GM12865 (cell line): ENCODE measurements at regions not wholly inside any gene's neighbourhood (a gene's known extent, or its start where the extent isn't known, plus 50 kb on each side); places are given as distances from the start of the nearest gene placed in this dataset.

ENCODE experiments used
- DNase-seq: peaks from one replicate; pipeline ENCODE4 v3.0.0; 2010; ENCODE audit warnings: low read depth
- H3K4me3 ChIP-seq: 2 replicates; pipeline ENCODE4 v1.5.1; 2011; ENCODE audit warnings: mild to moderate bottlenecking, low read depth, low read length, control low read depth
- TF ChIP-seq, protein P1 (sequence below): IDR thresholded peaks from 2 replicates; pipeline ENCODE4 v1.5.1; 2011; ENCODE audit warnings: low read length, control low read depth, low read depth, inconsistent platforms; ENCODE audit not compliant: insufficient read depth; ENCODE audit errors: missing control alignments

- TF ChIP-seq, protein P1, sequence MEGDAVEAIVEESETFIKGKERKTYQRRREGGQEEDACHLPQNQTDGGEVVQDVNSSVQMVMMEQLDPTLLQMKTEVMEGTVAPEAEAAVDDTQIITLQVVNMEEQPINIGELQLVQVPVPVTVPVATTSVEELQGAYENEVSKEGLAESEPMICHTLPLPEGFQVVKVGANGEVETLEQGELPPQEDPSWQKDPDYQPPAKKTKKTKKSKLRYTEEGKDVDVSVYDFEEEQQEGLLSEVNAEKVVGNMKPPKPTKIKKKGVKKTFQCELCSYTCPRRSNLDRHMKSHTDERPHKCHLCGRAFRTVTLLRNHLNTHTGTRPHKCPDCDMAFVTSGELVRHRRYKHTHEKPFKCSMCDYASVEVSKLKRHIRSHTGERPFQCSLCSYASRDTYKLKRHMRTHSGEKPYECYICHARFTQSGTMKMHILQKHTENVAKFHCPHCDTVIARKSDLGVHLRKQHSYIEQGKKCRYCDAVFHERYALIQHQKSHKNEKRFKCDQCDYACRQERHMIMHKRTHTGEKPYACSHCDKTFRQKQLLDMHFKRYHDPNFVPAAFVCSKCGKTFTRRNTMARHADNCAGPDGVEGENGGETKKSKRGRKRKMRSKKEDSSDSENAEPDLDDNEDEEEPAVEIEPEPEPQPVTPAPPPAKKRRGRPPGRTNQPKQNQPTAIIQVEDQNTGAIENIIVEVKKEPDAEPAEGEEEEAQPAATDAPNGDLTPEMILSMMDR: no peak
- no peak for DNase-seq
- H3K4me3 ChIP-seq: no peak overlapping the region
Measured at GRCh38 chr14:65906344-65906743, 493.8 kb downstream of the FUT8 start.

GRCh38 chr14:65906948-65907347 is 494.4 kb downstream of the FUT8 start:
- H3K4me3 ChIP-seq: no peak overlapping the region
- no peak for DNase-seq
- TF ChIP-seq, protein P1: no peak

DNA sequence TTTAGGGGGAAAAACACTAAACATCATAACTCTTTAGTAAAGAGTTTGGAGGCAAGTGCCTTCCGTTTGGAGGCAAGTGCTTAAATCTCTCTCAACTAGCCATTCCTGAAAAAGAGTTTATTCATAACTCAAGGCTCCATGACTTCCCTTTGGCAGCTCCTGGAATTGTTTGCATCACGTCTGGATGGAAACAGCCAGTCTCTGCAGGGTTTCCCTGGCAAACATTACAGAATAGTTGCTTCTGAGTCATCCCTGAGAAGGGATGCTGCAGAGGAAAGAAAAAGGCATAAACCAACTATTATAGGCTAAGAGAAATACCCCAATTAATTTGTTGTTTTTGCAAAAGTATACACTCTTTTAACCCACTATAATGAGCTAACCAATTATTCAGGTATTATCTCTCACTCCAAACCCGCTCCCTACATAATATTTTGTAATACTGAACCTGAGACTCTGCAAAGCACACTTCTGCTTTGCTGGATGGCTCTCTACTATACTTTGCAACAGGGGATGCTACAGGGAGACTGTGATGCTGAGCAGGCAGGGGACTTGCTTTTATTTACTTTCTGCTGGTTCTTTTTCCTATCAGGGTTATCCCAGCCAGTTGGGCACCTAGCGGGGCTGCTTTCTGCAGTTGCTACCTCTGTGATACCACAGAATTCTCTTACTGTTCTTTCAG is 497.7 kb downstream of the FUT8 start:
- TF ChIP-seq, protein P1: no peak
- no peak for DNase-seq
- H3K4me3 ChIP-seq: no peak overlapping the region

DNA sequence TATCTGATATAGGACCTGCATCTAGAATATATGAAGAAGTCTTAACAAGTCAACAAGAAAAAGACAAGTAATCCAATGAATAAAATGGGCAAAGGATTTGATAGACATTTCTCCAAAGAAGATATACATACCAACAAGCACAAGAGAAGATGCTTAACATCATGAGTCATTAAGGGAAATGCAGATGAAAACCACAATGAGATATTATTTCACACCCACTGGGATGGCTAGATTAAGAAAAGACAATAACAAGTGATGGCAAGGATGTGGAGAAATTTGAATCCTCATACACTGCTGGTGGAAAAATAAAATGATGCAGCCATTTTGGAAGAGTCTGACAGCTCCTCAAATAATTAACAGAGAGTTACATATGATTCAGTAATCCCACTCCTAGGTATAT is 502.6 kb downstream of the FUT8 start:
- H3K4me3 ChIP-seq: no peak overlapping the region
- DNase-seq: no peak
- TF ChIP-seq, protein P1: no peak

DNA sequence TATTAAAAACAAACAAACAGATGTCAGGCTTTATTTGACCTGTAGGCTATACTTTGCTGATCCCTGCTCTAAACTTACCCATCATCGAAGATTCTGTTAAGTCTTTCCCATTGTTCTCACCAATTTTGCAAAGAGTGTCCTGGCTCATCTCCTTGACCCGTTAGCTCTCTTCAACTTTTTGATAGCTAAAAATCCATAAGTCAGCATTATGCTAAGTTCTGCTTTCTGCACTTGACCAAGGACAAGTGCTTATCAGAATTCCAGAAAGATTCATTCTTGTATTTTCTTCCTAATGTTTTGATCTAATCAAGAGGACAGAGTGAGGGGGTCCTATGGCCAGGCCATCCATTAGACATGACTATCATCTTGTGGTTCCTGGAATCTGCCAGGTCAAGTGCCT is 503.5 kb downstream of the FUT8 start:
- no peak for DNase-seq
- TF ChIP-seq, protein P1: no peak

DNA sequence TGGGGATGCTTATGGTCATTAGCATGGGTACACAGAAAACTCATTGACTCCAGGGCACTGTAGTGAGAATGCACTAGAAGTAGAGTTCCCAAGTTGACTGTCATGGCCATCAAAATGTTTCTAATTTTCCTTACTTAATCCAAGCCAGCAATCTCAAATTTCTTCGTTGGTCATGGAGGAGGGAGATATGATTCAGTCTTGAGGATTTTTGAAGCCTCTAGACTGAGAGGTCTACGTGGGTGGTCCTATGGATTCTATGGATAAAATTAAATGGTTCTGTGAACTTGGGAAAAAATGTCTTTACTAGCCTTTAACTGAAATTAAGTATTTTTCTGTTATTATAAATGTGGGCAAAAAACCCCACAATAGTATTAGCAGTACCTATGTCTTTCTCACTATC is 508.5 kb downstream of the FUT8 start:
- no peak overlapping the region for H3K4me3 ChIP-seq
- TF ChIP-seq, protein P1: no peak
- DNase-seq: no peak

More for the DNA sequence above, 503.5 kb downstream of the FUT8 start:
- no peak overlapping the region for H3K4me3 ChIP-seq

- TF ChIP-seq, protein P1: no peak
- no peak overlapping the region for H3K4me3 ChIP-seq
- DNase-seq: no peak
Measured at GRCh38 chr14:65922142-65922541, 509.6 kb downstream of the FUT8 start.
